Sigmoid colon (tissue), 4 donors: ENCODE measurements at regions not wholly inside any gene's neighbourhood (a gene's known extent, or its start where the extent isn't known, plus 50 kb on each side); places are given as distances from the start of the nearest gene placed in this dataset.

Experiments
- CTCF ChIP-seq, 4 experiments: fragments of 450-650 bp in 3 of 4; fragments of 200-600 bp in 1 of 4; IDR thresholded peaks; one replicate each; pipeline ENCODE4 v1.5.1; 2016 to 2019; ENCODE audit warnings: antibody characterized with exemption in 4 of 4, mild to moderate bottlenecking in 3 of 4, moderate library complexity in 2 of 4
- EP300 ChIP-seq, 4 donors: sonication (generic); formaldehyde crosslinking; IDR thresholded peaks; one replicate each; pipeline ENCODE4 v1.6.1; 2017; ENCODE audit warnings: antibody characterized with exemption in 4 of 4
- POLR2A ChIP-seq, 2 donors: fragments of 450-650 bp; IDR thresholded peaks; one replicate each; pipeline ENCODE4 v1.6.1; 2016; ENCODE audit warnings: antibody characterized with exemption in 2 of 2, mild to moderate bottlenecking in 2 of 2, moderate library complexity in 2 of 2

GRCh38 chr5:17831279-17831678 lies 197.0 kb downstream of the TAF11L14 start:
- TF ChIP-seq POLR2A (IDR thresholded peaks at IDR 0.05) (no peak), CTCF (IDR thresholded peaks at IDR 0.05) (no peak), EP300 (IDR thresholded peaks at IDR 0.05) (no peak)
